Esophagus muscularis mucosa (tissue), 3 donors: ENCODE measurements at regions not wholly inside any gene's neighbourhood (a gene's known extent, or its start where the extent isn't known, plus 50 kb on each side); places are given as distances from the start of the nearest gene placed in this dataset.

Source experiments
- CTCF ChIP-seq, 3 experiments: fragments of 200-600 bp in 2 of 3; fragments of 450-650 bp in 1 of 3; sonication (generic) in 2 of 3; IDR thresholded peaks; one replicate each; pipeline ENCODE4 v1.5.1; 2017 to 2019; ENCODE audit warnings: antibody characterized with exemption in 3 of 3, mild to moderate bottlenecking in 2 of 3, moderate library complexity in 1 of 3
- EP300 ChIP-seq: sonication (generic); formaldehyde crosslinking; IDR thresholded peaks from one replicate; pipeline ENCODE4 v1.6.1; 2017; ENCODE audit warnings: antibody characterized with exemption

GRCh38 chr2:215671691-215672090, 235.8 kb upstream of the FN1 start:
- TF ChIP-seq CTCF (IDR thresholded peaks at IDR 0.05): no peak
- no peak for TF ChIP-seq EP300
